ENCODE measurements at regions not wholly inside any gene's neighbourhood (a gene's known extent, or its start where the extent isn't known, plus 50 kb on each side); places are given as distances from the start of the nearest gene placed in this dataset.

DNA sequence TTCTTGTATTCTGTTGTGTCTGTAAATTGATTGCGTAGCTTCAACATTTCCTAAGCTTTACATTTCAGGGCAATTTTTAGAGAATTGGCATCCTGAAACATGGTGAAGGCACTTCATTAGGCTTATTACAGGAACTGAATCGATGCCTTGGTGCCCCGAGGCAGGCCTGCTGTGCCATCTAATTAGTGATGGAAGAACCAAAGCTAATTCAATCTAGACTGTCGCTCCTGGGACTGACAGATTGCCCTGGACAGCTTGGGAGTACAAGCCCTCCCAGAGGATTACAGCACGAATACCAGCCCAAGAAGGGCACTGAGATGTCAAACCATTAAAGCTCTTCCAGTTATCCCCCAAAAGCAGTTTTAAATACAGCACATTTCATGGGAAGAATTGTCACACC lies 243.2 kb upstream of the ZC3H12C start:
- TF ChIP-seq, protein P1, sequence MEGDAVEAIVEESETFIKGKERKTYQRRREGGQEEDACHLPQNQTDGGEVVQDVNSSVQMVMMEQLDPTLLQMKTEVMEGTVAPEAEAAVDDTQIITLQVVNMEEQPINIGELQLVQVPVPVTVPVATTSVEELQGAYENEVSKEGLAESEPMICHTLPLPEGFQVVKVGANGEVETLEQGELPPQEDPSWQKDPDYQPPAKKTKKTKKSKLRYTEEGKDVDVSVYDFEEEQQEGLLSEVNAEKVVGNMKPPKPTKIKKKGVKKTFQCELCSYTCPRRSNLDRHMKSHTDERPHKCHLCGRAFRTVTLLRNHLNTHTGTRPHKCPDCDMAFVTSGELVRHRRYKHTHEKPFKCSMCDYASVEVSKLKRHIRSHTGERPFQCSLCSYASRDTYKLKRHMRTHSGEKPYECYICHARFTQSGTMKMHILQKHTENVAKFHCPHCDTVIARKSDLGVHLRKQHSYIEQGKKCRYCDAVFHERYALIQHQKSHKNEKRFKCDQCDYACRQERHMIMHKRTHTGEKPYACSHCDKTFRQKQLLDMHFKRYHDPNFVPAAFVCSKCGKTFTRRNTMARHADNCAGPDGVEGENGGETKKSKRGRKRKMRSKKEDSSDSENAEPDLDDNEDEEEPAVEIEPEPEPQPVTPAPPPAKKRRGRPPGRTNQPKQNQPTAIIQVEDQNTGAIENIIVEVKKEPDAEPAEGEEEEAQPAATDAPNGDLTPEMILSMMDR (conservative IDR thresholded peaks at IDR 0.05 in 1 of 2, IDR thresholded peaks at IDR 0.05 in 1 of 2; ENCODE audit: extremely low read depth in 1 of 2, insufficient read depth in 1 of 2, low read depth in 1 of 2, low read length in 2 of 2) = no peak
- TF ChIP-seq EZH2 (IDR thresholded peaks at IDR 0.05; ENCODE audit: borderline replicate concordance, low read length) = no peak
